HCT116 (cell line): ENCODE measurements at regions not wholly inside any gene's neighbourhood (a gene's known extent, or its start where the extent isn't known, plus 50 kb on each side); places are given as distances from the start of the nearest gene placed in this dataset.

Experiments
- JUND ChIP-seq: IDR thresholded peaks from 2 replicates; pipeline ENCODE4 v1.6.1; 2012
- TF ChIP-seq, protein P1 (sequence below), 3 experiments: fragments of 200-600 bp in 1 of 3; sonication (generic) in 1 of 3; IDR thresholded peaks in 2 of 3; conservative IDR thresholded peaks in 1 of 3; 2 replicates each; pipeline ENCODE4 v1.5.1; 2012 to 2017; ENCODE audit warnings: low read depth in 2 of 3, low read length in 2 of 3, antibody characterized with exemption in 1 of 3, borderline replicate concordance in 1 of 3, control low read depth in 1 of 3, mild to moderate bottlenecking in 1 of 3, mixed read lengths in 1 of 3, mixed run types in 1 of 3, moderate library complexity in 1 of 3; ENCODE audit not compliant: insufficient read depth in 1 of 3

GRCh38 chr17:428414-428813 lies 75.8 kb upstream of the RPH3AL start:
- TF ChIP-seq, protein P1, sequence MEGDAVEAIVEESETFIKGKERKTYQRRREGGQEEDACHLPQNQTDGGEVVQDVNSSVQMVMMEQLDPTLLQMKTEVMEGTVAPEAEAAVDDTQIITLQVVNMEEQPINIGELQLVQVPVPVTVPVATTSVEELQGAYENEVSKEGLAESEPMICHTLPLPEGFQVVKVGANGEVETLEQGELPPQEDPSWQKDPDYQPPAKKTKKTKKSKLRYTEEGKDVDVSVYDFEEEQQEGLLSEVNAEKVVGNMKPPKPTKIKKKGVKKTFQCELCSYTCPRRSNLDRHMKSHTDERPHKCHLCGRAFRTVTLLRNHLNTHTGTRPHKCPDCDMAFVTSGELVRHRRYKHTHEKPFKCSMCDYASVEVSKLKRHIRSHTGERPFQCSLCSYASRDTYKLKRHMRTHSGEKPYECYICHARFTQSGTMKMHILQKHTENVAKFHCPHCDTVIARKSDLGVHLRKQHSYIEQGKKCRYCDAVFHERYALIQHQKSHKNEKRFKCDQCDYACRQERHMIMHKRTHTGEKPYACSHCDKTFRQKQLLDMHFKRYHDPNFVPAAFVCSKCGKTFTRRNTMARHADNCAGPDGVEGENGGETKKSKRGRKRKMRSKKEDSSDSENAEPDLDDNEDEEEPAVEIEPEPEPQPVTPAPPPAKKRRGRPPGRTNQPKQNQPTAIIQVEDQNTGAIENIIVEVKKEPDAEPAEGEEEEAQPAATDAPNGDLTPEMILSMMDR (IDR thresholded peaks at IDR 0.05 in 2 of 3, conservative IDR thresholded peaks at IDR 0.05 in 1 of 3; ENCODE audit: borderline replicate concordance in 1 of 3, insufficient read depth in 1 of 3, low read depth in 2 of 3, low read length in 2 of 3): no peak
- no peak for TF ChIP-seq JUND
